Upper lobe of left lung (tissue), 4 donors: ENCODE measurements at regions not wholly inside any gene's neighbourhood (a gene's known extent, or its start where the extent isn't known, plus 50 kb on each side); places are given as distances from the start of the nearest gene placed in this dataset.

ENCODE experiments used
- EP300 ChIP-seq, 4 donors: sonication (generic); formaldehyde crosslinking; IDR thresholded peaks; one replicate each; pipeline ENCODE4 v1.5.1; 2017; ENCODE audit warnings: antibody characterized with exemption in 4 of 4, control low read depth in 2 of 4
- POLR2A ChIP-seq, 4 donors: fragments of 450-650 bp; IDR thresholded peaks; one replicate each; pipeline ENCODE4 v1.5.1; 2016 to 2017; ENCODE audit warnings: antibody characterized with exemption in 4 of 4, mild to moderate bottlenecking in 2 of 4
- TF ChIP-seq, protein P1 (sequence below), 6 experiments: fragments of 450-650 bp in 4 of 6; fragments of 200-600 bp in 2 of 6; sonication (generic) in 2 of 6; IDR thresholded peaks; one replicate each; pipeline ENCODE4 v1.5.1; 2016 to 2019; ENCODE audit warnings: antibody characterized with exemption in 6 of 6

DNA sequence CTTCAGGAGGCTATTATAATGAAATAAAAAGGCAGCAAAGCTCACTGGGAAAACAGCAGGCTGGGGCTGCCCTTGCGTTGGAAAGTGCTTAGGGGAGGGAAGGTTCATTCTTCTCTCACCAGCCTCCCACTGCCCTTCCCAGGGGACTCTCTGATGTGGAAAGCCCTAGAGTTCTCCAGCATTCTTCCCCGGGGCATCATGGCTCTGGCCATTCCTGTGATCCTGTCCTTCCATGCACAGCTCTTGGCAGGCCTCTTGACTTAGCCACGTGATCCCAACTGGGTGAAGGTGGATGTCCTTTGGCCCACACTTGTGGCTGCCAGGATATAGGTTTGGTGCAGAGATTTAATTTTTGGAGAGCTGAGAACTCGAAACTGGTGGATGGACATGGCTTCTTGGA lies 58.0 kb upstream of the ZNF831 start:
- TF ChIP-seq, protein P1, sequence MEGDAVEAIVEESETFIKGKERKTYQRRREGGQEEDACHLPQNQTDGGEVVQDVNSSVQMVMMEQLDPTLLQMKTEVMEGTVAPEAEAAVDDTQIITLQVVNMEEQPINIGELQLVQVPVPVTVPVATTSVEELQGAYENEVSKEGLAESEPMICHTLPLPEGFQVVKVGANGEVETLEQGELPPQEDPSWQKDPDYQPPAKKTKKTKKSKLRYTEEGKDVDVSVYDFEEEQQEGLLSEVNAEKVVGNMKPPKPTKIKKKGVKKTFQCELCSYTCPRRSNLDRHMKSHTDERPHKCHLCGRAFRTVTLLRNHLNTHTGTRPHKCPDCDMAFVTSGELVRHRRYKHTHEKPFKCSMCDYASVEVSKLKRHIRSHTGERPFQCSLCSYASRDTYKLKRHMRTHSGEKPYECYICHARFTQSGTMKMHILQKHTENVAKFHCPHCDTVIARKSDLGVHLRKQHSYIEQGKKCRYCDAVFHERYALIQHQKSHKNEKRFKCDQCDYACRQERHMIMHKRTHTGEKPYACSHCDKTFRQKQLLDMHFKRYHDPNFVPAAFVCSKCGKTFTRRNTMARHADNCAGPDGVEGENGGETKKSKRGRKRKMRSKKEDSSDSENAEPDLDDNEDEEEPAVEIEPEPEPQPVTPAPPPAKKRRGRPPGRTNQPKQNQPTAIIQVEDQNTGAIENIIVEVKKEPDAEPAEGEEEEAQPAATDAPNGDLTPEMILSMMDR (IDR thresholded peaks at IDR 0.05), result no peak
- TF ChIP-seq POLR2A (IDR thresholded peaks at IDR 0.05), result no peak
- no peak for TF ChIP-seq EP300 (IDR thresholded peaks at IDR 0.05)
